ENCODE measurements at regions not wholly inside any gene's neighbourhood (a gene's known extent, or its start where the extent isn't known, plus 50 kb on each side); places are given as distances from the start of the nearest gene placed in this dataset.

DNA sequence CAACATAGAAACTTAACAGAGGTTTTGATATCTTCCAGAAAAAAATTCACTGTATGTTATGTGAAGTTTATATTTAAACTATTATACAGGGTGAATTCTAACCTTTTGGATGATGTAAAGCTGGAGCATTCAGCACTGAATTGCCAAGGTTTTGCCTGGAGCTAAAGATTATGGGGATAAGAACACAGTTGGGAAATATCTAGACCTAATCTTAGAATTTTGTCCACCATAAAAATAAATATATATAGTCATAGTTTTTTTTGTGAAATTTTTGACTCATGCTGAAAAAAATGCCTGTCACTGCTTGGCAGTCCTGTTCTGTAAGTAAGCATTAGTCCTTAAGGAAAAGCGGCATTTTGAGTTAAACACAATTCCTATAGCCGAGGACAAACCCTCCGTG, 339.3 kb upstream of the TMEFF2 start:
- Histone ChIP-seq H2BK15ac (ENCODE audit: low read length) (no peak overlapping the region), H4K91ac (replicated peaks; ENCODE audit: insufficient read length, low read length) (no peak overlapping the region), H2BK20ac (ENCODE audit: low read length) (no peak overlapping the region), H4K20me1 (replicated peaks in 1 of 2; ENCODE audit: control insufficient read depth in 1 of 2, insufficient read depth in 2 of 2, low read length in 2 of 2) (no peaks in the 10 kb centered on the region), H3K9ac (replicated peaks in 1 of 4; ENCODE audit: extremely low read depth in 1 of 4, low read depth in 3 of 4, low read length in 3 of 4) (no peak overlapping the region), H2BK120ac (replicated peaks; ENCODE audit: low read depth, low read length) (no peak overlapping the region), H3K27me3 (replicated peaks in 1 of 4; ENCODE audit: control insufficient read depth in 3 of 4, extremely low read depth in 1 of 4, insufficient read depth in 3 of 4, low read length in 3 of 4) (no peaks in the 10 kb centered on the region), H3K4me2 (ENCODE audit: insufficient read depth in 1 of 2, low read depth in 2 of 2, low read length in 2 of 2) (no peak overlapping the region), H2AK5ac (ENCODE audit: low read depth, low read length) (no peak overlapping the region), H3K4me3 (ENCODE audit: extremely low read depth in 1 of 4, insufficient read depth in 2 of 4, low read depth in 3 of 4, low read length in 4 of 4) (no peak overlapping the region), H2AFZ (ENCODE audit: low read length) (no peak overlapping the region), H3K18ac (ENCODE audit: extremely low read depth, low read length) (no peak overlapping the region), H3K79me2 (ENCODE audit: control insufficient read depth in 1 of 2, insufficient read depth in 2 of 2, low read length in 2 of 2) (no peaks in the 10 kb centered on the region), H2BK5ac (ENCODE audit: low read depth, low read length) (no peak overlapping the region), H3K36me3 (ENCODE audit: control insufficient read depth in 2 of 4, insufficient read depth in 4 of 4, low read length in 3 of 4) (no peaks in the 10 kb centered on the region), H4K8ac (ENCODE audit: extremely low read depth, insufficient read depth, low read length) (no peak overlapping the region), H4K5ac (ENCODE audit: insufficient read length, low read depth, low read length) (no peak overlapping the region), H3K14ac (ENCODE audit: insufficient read length) (no peak overlapping the region), H3K56ac (replicated peaks; ENCODE audit: insufficient read length, low read depth, low read length) (no peak overlapping the region), H2BK12ac (ENCODE audit: low read depth, low read length) (no peak overlapping the region), H3K9me3 (ENCODE audit: insufficient read depth in 2 of 2, low read depth in 1 of 2, low read length in 1 of 2) (no peaks in the 10 kb centered on the region), H3K4ac (replicated peaks; ENCODE audit: insufficient read length, low read depth, low read length) (no peak overlapping the region), H3K27ac (ENCODE audit: low read depth, low read length) (no peak overlapping the region), H3K23me2 (ENCODE audit: low read depth, low read length) (no peaks in the 10 kb centered on the region), H3K79me1 (ENCODE audit: low read depth, low read length) (no peaks in the 10 kb centered on the region), H3K23ac (ENCODE audit: insufficient read length) (no peak overlapping the region), H3K4me1 (replicated peaks in 1 of 4; ENCODE audit: control insufficient read depth in 3 of 4, insufficient read depth in 4 of 4, low read length in 3 of 4) (no peaks in the 10 kb centered on the region)
- FAIRE-seq = no peak
- no peak for DNase-seq (ENCODE audit: low read depth in 1 of 2, low spot score in 2 of 2)
- WGBS, 2 experiments (ENCODE audit: extremely low coverage in 1 of 2, insufficient coverage in 1 of 2, insufficient read length in 1 of 2, insufficient replicate concordance in 2 of 2, low coverage in 1 of 2, low lambda C conversion rate in 2 of 2, missing lambda C conversion rate in 1 of 2) = 89% methylated on average over 3 of the region's 3 CpGs; no CpG with 5 or more reads in 1 of the 2 experiments
- ChIA-PET POLR2A (ENCODE audit: partially characterized antibody) (no interaction called here), CTCF (ENCODE audit: partially characterized antibody) (no interaction called here)
- TF ChIP-seq CEBPB (IDR thresholded peaks at IDR 0.05; ENCODE audit: low read depth, low read length) (no peak), SUZ12 (IDR thresholded peaks at IDR 0.05; ENCODE audit: low read length) (no peak), RAD21 (IDR thresholded peaks at IDR 0.05 in 1 of 2, conservative IDR thresholded peaks at IDR 0.05 in 1 of 2; ENCODE audit: low read depth in 2 of 2, low read length in 2 of 2) (no peak), CREB1 (IDR thresholded peaks at IDR 0.05) (no peak), SIX5 (IDR thresholded peaks at IDR 0.05; ENCODE audit: low read depth, low read length) (no peak), RBBP5 (IDR thresholded peaks at IDR 0.05; ENCODE audit: borderline replicate concordance, low read depth, low read length) (no peak), CHD2 (IDR thresholded peaks at IDR 0.05; ENCODE audit: low read length) (no peak), TEAD4 (IDR thresholded peaks at IDR 0.05; ENCODE audit: low read depth, low read length) (no peak), BCL11A (IDR thresholded peaks at IDR 0.05; ENCODE audit: low read depth in 2 of 2, low read length in 2 of 2) (no peak), PHF8 (conservative IDR thresholded peaks at IDR 0.05; ENCODE audit: low read depth, low read length) (no peak)
